Uterus (tissue), 2 donors: ENCODE measurements at regions not wholly inside any gene's neighbourhood (a gene's known extent, or its start where the extent isn't known, plus 50 kb on each side); places are given as distances from the start of the nearest gene placed in this dataset.

Experiments
- POLR2A ChIP-seq, 2 donors: fragments of 450-650 bp; IDR thresholded peaks; one replicate each; pipeline ENCODE4 v1.6.1; 2016; ENCODE audit warnings: antibody characterized with exemption in 2 of 2, mild to moderate bottlenecking in 1 of 2, moderate library complexity in 1 of 2
- TF ChIP-seq, protein P1 (sequence below), 4 experiments: fragments of 200-600 bp in 2 of 4; fragments of 450-650 bp in 2 of 4; sonication (generic) in 2 of 4; IDR thresholded peaks; one replicate each; pipeline ENCODE4 v1.5.1; 2016 to 2019; ENCODE audit warnings: antibody characterized with exemption in 4 of 4, mild to moderate bottlenecking in 2 of 4, moderate library complexity in 1 of 4

DNA sequence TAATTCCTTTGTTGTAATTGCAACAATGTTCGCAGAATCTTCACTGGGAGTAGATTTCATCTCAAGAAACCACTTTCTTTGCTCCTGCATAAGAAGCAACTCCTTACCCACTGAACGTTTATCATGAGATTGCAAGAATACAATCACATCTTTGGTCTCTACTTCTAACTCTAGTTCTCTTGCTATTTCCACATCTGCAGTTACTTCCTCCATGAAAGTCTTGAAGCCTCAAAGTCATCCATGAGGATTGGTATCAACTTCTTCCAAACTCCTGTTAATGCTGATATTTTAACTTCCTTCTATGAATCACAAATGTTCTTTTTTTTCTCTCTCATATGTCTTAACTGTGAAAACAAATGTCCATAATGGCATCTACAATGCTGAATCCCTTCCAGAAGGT lies 118.6 kb upstream of the RAB4A start:
- TF ChIP-seq, protein P1, sequence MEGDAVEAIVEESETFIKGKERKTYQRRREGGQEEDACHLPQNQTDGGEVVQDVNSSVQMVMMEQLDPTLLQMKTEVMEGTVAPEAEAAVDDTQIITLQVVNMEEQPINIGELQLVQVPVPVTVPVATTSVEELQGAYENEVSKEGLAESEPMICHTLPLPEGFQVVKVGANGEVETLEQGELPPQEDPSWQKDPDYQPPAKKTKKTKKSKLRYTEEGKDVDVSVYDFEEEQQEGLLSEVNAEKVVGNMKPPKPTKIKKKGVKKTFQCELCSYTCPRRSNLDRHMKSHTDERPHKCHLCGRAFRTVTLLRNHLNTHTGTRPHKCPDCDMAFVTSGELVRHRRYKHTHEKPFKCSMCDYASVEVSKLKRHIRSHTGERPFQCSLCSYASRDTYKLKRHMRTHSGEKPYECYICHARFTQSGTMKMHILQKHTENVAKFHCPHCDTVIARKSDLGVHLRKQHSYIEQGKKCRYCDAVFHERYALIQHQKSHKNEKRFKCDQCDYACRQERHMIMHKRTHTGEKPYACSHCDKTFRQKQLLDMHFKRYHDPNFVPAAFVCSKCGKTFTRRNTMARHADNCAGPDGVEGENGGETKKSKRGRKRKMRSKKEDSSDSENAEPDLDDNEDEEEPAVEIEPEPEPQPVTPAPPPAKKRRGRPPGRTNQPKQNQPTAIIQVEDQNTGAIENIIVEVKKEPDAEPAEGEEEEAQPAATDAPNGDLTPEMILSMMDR (IDR thresholded peaks at IDR 0.05) = no peak
- TF ChIP-seq POLR2A (IDR thresholded peaks at IDR 0.05) = no peak
